ENCODE measurements at regions not wholly inside any gene's neighbourhood (a gene's known extent, or its start where the extent isn't known, plus 50 kb on each side); places are given as distances from the start of the nearest gene placed in this dataset.

GRCh38 chr11:11789735-11790369, 51.9 kb upstream of the USP47 start:
- TF ChIP-seq POLR2AphosphoS5 (IDR thresholded peaks at IDR 0.05; ENCODE audit: low read depth, low read length) = no peak
- TF ChIP-seq CTCF (IDR thresholded peaks at IDR 0.05) = peak; percentile 82; the same call in 1 of the 2 replicates
- BruUV-seq (replicated peaks) = no TSS peak
- POLR2A ChIA-PET = no interaction called here
- CTCF ChIA-PET = no interaction called here
- H3K4me1 ChIP-seq (ENCODE audit: control insufficient read depth, insufficient read depth, low read length) = no peaks in the 10 kb centered on the region; the same call in 1 of the 2 replicates
- no peak overlapping the region for H3K4me3 ChIP-seq (ENCODE audit: low read depth in 2 of 2, low read length in 2 of 2)
- DNase-seq (ENCODE audit: low read depth, low spot score) (no peak), ATAC-seq (peak; percentile 64; the same call in 1 of the 2 replicates)
- in situ Hi-C loops (cut with HindIII; ENCODE audit: low pct_unique_long_range_greater_than_20kb, low sequenced_read_pairs) = no loop called here
- no peaks in the 10 kb centered on the region for H3K9me3 ChIP-seq (ENCODE audit: control insufficient read depth, insufficient read depth, low read depth, low read length)
- H3K27ac ChIP-seq (ENCODE audit: low read length) = no peak overlapping the region
- H3K27me3 ChIP-seq (ENCODE audit: control insufficient read depth, insufficient read depth, low read length) = no peaks in the 10 kb centered on the region; the same call in 1 of the 2 replicates
- H3K36me3 ChIP-seq (ENCODE audit: control insufficient read depth, insufficient read depth, low read length) = no peaks in the 10 kb centered on the region
- intact Hi-C loops (cut with micrococcal nuclease; ENCODE audit: unreplicated experiment) = loop anchor here (5.0 to 10.0 kb wide), 5 partner anchors 105 to 1015 kb away; partner anchors contain the start of gene GALNT18

GRCh38 chr11:11788063-11788710, 53.6 kb upstream of the USP47 start:
- POLR2A ChIA-PET = interaction anchor here (0.7 kb wide), 1 partner anchor 719 kb away, joined by 3 read pairs; no protein-coding TSS in a partner anchor
- intact Hi-C loops (cut with micrococcal nuclease; ENCODE audit: unreplicated experiment) = loop anchor here (5.0 to 10.0 kb wide), 4 partner anchors 166 to 1013 kb away; partner anchors contain the start of gene GALNT18

More at GRCh38 chr11:11788063-11788710, 53.6 kb upstream of the USP47 start:
- TF ChIP-seq CTCF (IDR thresholded peaks at IDR 0.05) (peak; percentile 43), TCF7L2 (IDR thresholded peaks at IDR 0.05; ENCODE audit: low read depth, low read length) (no peak)
- Histone ChIP-seq H3K4me3 (ENCODE audit: low read depth in 2 of 2, low read length in 2 of 2) (no peak overlapping the region), H3K27ac (ENCODE audit: low read length) (no peak overlapping the region), H3K4me1 (ENCODE audit: control insufficient read depth, insufficient read depth, low read length) (no peaks in the 10 kb centered on the region; the same call in 1 of the 2 replicates), H3K9me3 (ENCODE audit: control insufficient read depth, insufficient read depth, low read depth, low read length) (no peaks in the 10 kb centered on the region), H3K27me3 (ENCODE audit: control insufficient read depth, insufficient read depth, low read length) (no peaks in the 10 kb centered on the region), H3K36me3 (ENCODE audit: control insufficient read depth, insufficient read depth, low read length) (no peaks in the 10 kb centered on the region)
- DNase-seq (ENCODE audit: low read depth, low spot score) (no peak), ATAC-seq (peak; percentile 80)
- in situ Hi-C loops (cut with HindIII; ENCODE audit: low pct_unique_long_range_greater_than_20kb, low sequenced_read_pairs) = no loop called here
- CTCF ChIA-PET = interaction anchor here (0.7 to 2.0 kb wide), 6 partner anchors 11 to 1018 kb away, joined by 3 to 13 read pairs (median 4); no protein-coding TSS in a partner anchor
- BruUV-seq (replicated peaks) = no TSS peak
